Natural killer cell (primary cell): ENCODE measurements at regions not wholly inside any gene's neighbourhood (a gene's known extent, or its start where the extent isn't known, plus 50 kb on each side); places are given as distances from the start of the nearest gene placed in this dataset.
A peak's percentile ranks its signal among the peaks of the same experiment; 100 is the strongest.

Source experiments
- ATAC-seq, 3 donors: fragments of 150-1000 bp in 2 of 3; fragments of 200-7000 bp in 1 of 3; cut with Tn5 transposase; 1 replicate in 1 of 3; 2 replicates in 2 of 3; pipeline ENCODE4 v1.10.0; 2021; ENCODE audit warnings: mild to moderate bottlenecking in 2 of 3, moderate library complexity in 2 of 3
- DNase-seq, 2 donors: peaks; one replicate each; pipeline versions ENCODE4 v3.0.0 to v3.0.0-alpha.2; 2013 to 2021; ENCODE audit warnings: mixed read lengths in 1 of 2
- H3K27ac ChIP-seq: one replicate; pipeline ENCODE4 v1.5.1; 2013; ENCODE audit warnings: mild to moderate bottlenecking, low read length
- H3K27me3 ChIP-seq: one replicate; pipeline ENCODE4 v1.6.1; 2013; ENCODE audit warnings: low read length; ENCODE audit not compliant: control insufficient read depth, insufficient read depth
- H3K36me3 ChIP-seq: one replicate; pipeline ENCODE4 v1.6.1; 2013; ENCODE audit warnings: low read length; ENCODE audit not compliant: control insufficient read depth, insufficient read depth
- H3K4me1 ChIP-seq: one replicate; pipeline ENCODE4 v1.6.1; 2013; ENCODE audit warnings: low read length; ENCODE audit not compliant: control insufficient read depth, insufficient read depth
- H3K4me3 ChIP-seq: one replicate; pipeline ENCODE4 v1.5.1; 2013; ENCODE audit warnings: low read length
- H3K9me3 ChIP-seq: one replicate; pipeline ENCODE4 v1.6.1; 2013; ENCODE audit warnings: low read length; ENCODE audit not compliant: control insufficient read depth, insufficient read depth
- H3K27ac Mint-ChIP-seq, 2 donors: one replicate each; pipeline ENCODE4 v1.8.0; 2022; ENCODE audit warnings: mild to moderate bottlenecking in 2 of 2, mixed read lengths in 2 of 2, moderate library complexity in 1 of 2
- H3K27me3 Mint-ChIP-seq, 2 donors: one replicate each; pipeline ENCODE4 v1.8.0; 2022; ENCODE audit warnings: low read depth in 2 of 2, mixed read lengths in 2 of 2
- H3K36me3 Mint-ChIP-seq: one replicate; pipeline ENCODE4 v1.8.0; 2022; ENCODE audit warnings: mixed read lengths
- H3K4me1 Mint-ChIP-seq, 2 donors: one replicate each; pipeline ENCODE4 v1.8.0; 2022; ENCODE audit warnings: mixed read lengths in 2 of 2
- H3K4me3 Mint-ChIP-seq: one replicate; pipeline ENCODE4 v1.8.0; 2022; ENCODE audit warnings: mild to moderate bottlenecking, moderate library complexity, mixed read lengths
- H3K9me3 Mint-ChIP-seq, 2 donors: one replicate each; pipeline ENCODE4 v1.8.0; 2022; ENCODE audit warnings: mixed read lengths in 2 of 2
- WGBS: methylation state at CpG from one replicate; pipeline ENCODE4 v1.1.7; 2013; ENCODE audit warnings: missing lambda C conversion rate; ENCODE audit not compliant: insufficient coverage; 5-methylcytosine and 5-hydroxymethylcytosine counted together
- intact Hi-C: fragments of 100-400 bp; cut with micrococcal nuclease; formaldehyde crosslinking; loops from one replicate; pipeline ENCODE4 v1.14.2; 2022
- TF ChIP-seq, protein P1 (sequence below): fragments of 200-600 bp; IDR thresholded peaks from one replicate; pipeline ENCODE4 v1.8.0; 2022; ENCODE audit warnings: antibody characterized with exemption

DNA sequence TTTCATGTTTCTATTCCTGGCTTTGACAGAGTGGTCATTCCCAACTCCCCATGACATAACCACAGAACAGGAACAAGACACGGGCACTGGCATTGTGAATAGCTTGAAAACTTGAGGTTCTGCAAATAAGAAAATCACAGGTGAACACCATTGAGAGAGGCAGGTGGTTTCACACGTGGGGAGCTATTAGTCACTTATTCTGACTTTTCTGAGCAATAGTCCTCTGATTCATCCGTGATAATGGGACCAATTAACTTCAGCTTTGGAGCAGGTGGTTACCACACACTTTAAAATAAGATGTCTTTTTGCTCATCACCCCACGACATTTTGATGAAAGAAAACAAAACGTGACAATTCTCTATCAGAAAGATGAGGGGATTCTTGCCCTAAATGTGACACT lies 224.7 kb downstream of the KLF13 start:
- no peak overlapping the region for H3K27ac ChIP-seq
- Mint-ChIP-seq H3K36me3 (no peaks in the 10 kb centered on the region), H3K4me1 (peaks cover 8 to 17% of the 10 kb centered on the region in 2 donors), H3K27ac (no peak overlapping the region), H3K27me3 (peaks cover 11 to 13% of the 10 kb centered on the region in 2 donors), H3K9me3 (no peaks in the 10 kb centered on the region), H3K4me3 (no peak overlapping the region)
- H3K36me3 ChIP-seq = no peaks in the 10 kb centered on the region
- no peaks in the 10 kb centered on the region for H3K27me3 ChIP-seq
- DNase-seq (no peak), ATAC-seq (no peak)
- TF ChIP-seq, protein P1, sequence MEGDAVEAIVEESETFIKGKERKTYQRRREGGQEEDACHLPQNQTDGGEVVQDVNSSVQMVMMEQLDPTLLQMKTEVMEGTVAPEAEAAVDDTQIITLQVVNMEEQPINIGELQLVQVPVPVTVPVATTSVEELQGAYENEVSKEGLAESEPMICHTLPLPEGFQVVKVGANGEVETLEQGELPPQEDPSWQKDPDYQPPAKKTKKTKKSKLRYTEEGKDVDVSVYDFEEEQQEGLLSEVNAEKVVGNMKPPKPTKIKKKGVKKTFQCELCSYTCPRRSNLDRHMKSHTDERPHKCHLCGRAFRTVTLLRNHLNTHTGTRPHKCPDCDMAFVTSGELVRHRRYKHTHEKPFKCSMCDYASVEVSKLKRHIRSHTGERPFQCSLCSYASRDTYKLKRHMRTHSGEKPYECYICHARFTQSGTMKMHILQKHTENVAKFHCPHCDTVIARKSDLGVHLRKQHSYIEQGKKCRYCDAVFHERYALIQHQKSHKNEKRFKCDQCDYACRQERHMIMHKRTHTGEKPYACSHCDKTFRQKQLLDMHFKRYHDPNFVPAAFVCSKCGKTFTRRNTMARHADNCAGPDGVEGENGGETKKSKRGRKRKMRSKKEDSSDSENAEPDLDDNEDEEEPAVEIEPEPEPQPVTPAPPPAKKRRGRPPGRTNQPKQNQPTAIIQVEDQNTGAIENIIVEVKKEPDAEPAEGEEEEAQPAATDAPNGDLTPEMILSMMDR = no peak
- no peak overlapping the region for H3K4me3 ChIP-seq
- H3K9me3 ChIP-seq = no peaks in the 10 kb centered on the region
- peaks cover 3% of the 10 kb centered on the region for H3K4me1 ChIP-seq
- intact Hi-C loops = no loop called here
- 68% methylated on average over 5 of the region's 5 CpGs for WGBS

DNA sequence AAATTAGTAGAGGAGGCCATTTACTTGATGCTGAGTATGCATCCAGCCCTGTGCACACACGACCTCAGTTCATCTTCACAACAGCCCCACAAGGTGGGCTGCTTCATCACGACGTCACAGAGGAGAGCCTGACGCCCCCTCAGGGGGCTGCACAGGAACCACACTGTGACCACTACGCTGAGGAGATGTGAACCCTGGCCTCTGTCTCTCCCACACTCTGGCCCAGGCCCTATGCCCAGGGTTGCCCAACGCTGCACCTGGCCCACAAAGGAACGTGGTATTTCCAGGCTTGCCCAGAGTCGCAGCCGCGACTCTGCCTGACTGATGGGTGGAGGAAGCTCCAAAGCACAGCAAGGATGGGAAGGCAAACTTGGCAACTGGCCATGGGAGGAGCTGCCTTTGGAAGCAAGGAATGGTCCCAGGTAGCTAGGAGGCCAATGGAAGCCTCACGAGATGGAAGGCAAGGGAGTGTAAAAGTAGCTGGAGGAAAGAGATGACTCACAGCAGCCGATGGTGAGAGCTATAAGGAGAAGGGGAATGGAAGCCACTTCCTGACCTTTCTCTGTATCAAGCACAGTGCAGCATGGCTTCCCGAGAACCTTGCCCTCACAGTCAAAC lies 226.0 kb downstream of the KLF13 start:
- Mint-ChIP-seq H3K27ac (no peak overlapping the region), H3K9me3 (no peaks in the 10 kb centered on the region), H3K4me1 (peaks cover 8 to 18% of the 10 kb centered on the region in 2 donors), H3K27me3 (peaks cover 7 to 8% of the 10 kb centered on the region in 2 donors), H3K36me3 (no peaks in the 10 kb centered on the region), H3K4me3 (no peak overlapping the region)
- Histone ChIP-seq H3K4me1 (peaks cover 3% of the 10 kb centered on the region), H3K4me3 (no peak overlapping the region), H3K9me3 (no peaks in the 10 kb centered on the region), H3K27ac (no peak overlapping the region), H3K27me3 (no peaks in the 10 kb centered on the region), H3K36me3 (no peaks in the 10 kb centered on the region)
- TF ChIP-seq, protein P1 = no peak
- WGBS = 82% methylated on average over 13 of the region's 13 CpGs
- intact Hi-C loops = no loop called here
- DNase-seq (no peak), ATAC-seq (no peak)

DNA sequence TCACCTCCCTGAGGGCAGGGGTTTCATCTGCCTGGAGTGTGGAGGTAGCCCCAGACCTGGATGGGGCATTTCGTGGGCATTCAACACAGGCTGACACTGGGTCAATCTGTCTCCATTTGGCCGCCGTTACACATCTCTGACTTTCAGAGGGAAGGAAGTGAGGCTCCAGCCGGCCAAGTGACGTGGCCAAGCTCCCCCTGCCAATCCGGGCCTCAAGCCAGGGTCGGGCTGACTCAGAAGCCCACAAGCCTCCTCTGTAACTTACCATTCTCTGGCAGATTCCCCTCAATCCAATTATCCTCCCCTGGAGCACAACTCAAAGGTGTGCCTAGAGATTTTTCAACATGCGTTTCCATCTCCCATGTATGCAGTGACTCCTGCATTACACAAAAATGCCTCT lies 227.6 kb downstream of the KLF13 start:
- H3K9me3 ChIP-seq = no peaks in the 10 kb centered on the region
- H3K9me3 Mint-ChIP-seq = no peaks in the 10 kb centered on the region
- TF ChIP-seq, protein P1 = no peak
- 61% methylated on average over 8 of the region's 8 CpGs for WGBS
- DNase-seq (no peak), ATAC-seq (no peak)
- H3K27ac ChIP-seq = no peak overlapping the region
- peaks cover 3% of the 10 kb centered on the region for H3K4me1 ChIP-seq
- no peaks in the 10 kb centered on the region for H3K36me3 Mint-ChIP-seq
- H3K4me1 Mint-ChIP-seq = peaks cover 8 to 18% of the 10 kb centered on the region in 2 donors
- H3K27me3 ChIP-seq = no peaks in the 10 kb centered on the region
- no peak overlapping the region for H3K4me3 ChIP-seq
- intact Hi-C loops = no loop called here
- H3K27ac Mint-ChIP-seq = peak overlapping the region in 1 of 2 donors; percentile 25
- H3K27me3 Mint-ChIP-seq = peaks cover 3 to 5% of the 10 kb centered on the region in 2 donors
- H3K4me3 Mint-ChIP-seq = peak overlapping the region; percentile 28
- H3K36me3 ChIP-seq = no peaks in the 10 kb centered on the region

DNA sequence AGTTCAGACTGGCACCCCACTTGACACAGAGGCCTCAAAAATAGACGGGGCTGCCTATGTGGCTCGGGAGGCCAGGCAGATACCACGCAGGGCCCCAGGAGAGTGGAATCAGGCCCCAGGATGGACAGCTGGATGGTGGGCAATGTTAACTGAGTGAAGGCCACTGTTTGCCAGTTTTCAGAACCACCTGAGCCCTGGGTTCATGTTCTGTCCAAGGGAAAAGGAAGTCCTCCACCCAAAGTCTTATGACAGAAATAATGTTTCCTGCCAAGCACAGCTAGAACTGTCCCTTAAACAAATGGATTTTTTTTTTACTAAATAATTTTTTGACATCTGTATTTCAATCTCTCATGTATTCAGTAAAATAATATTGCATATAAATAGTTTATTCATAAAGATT lies 228.4 kb downstream of the KLF13 start:
- intact Hi-C loops = no loop called here
- no peak overlapping the region for H3K27ac Mint-ChIP-seq
- no peaks in the 10 kb centered on the region for H3K27me3 ChIP-seq
- TF ChIP-seq, protein P1 = no peak
- H3K36me3 Mint-ChIP-seq = no peaks in the 10 kb centered on the region
- H3K4me1 ChIP-seq = peaks cover 3% of the 10 kb centered on the region
- ATAC-seq (no peak), DNase-seq (no peak)
- H3K9me3 ChIP-seq = no peaks in the 10 kb centered on the region
- H3K9me3 Mint-ChIP-seq = no peaks in the 10 kb centered on the region
- peaks cover 8 to 18% of the 10 kb centered on the region in 2 donors for H3K4me1 Mint-ChIP-seq
- H3K27ac ChIP-seq = no peak overlapping the region
- 96% methylated on average over 3 of the region's 3 CpGs for WGBS
- peaks cover 0 to 3% of the 10 kb centered on the region in 2 donors for H3K27me3 Mint-ChIP-seq
- no peak overlapping the region for H3K4me3 ChIP-seq
- no peak overlapping the region for H3K4me3 Mint-ChIP-seq
- no peaks in the 10 kb centered on the region for H3K36me3 ChIP-seq
